ENCODE measurements at regions not wholly inside any gene's neighbourhood (a gene's known extent, or its start where the extent isn't known, plus 50 kb on each side); places are given as distances from the start of the nearest gene placed in this dataset.

DNA sequence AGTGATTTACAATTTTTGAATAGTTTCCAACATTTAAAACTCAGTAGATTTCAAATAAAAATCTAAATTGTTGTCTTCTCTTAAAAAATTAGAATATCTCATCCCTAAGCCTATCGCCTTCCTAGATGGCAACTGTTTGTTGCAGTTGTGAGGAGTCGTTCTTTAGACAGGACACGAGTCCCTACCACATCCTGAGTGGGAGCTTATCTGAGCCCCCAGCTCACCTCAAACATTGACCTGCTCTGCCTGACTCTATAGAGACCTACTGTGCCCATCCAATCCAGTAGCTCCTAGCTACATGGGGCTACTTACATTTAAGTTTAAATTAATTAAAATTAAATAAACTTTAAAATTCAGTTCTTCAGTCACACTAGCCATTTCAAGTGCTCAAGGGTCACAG is 434.7 kb downstream of the FOXO1 start:
- Histone ChIP-seq H3K4me3 (no peak overlapping the region), H3K4me1 (peaks cover 0 to 6% (median 5%) of the 10 kb centered on the region in 4 donors), H3K27ac (peak overlapping the region in 2 of 5 donors; percentile 5 to 45), H3K36me3 (no peaks in the 10 kb centered on the region), H3K9me3 (no peaks in the 10 kb centered on the region), H3K27me3 (no peaks in the 10 kb centered on the region)
- TF ChIP-seq EP300 (IDR thresholded peaks at IDR 0.05): no peak
- no peak for TF ChIP-seq CTCF (IDR thresholded peaks at IDR 0.05)
- no peak for TF ChIP-seq POLR2A (IDR thresholded peaks at IDR 0.05)
- WGBS, 5 donors: 75 to 87% (median 77%) methylated on average over 3 of the region's 3 CpGs
- DNase-seq: no peak
- intact Hi-C loops (cut with DNase I; ENCODE audit: low total_unique reads): no loop called here

DNA sequence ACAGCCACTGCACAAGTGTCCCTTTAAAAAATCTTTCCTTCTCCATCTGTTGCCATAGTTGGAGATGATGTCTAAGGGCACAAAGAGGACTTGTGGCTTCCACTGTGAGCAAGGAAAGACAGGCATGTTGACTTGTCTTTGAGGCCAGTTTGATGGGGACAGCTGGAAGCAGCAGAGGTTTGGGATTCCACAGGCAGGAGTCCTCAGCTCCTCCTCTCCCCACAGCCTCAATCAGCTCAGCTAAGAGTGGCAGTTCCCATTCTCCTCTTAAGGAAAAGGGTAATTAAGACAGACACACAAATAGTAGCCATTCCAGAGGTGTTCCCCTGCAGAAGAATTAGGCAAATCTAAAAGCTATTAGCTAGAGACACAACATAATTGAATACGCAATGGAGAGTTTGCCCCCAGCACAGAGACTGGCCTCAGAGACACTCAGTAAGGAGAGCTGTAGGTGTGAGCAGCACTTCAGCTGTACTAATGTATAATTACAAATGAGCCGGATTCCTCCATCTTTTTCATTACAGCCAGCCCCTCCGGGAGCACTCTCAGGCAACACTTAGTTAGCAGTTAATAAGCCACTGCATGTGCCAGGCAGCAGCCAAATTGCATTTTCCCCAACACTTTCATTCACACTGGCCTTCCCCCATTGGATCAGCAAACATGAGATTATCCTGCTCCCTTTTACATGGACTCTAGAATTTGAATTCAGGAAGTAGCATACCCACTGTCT is 434.0 kb downstream of the FOXO1 start:
- TF ChIP-seq POLR2AphosphoS5 (IDR thresholded peaks at IDR 0.05) (no peak), CTCF (IDR thresholded peaks at IDR 0.05) (no peak), POLR2A (IDR thresholded peaks at IDR 0.05) (no peak), EP300 (IDR thresholded peaks at IDR 0.05) (no peak)
- intact Hi-C loops (cut with DNase I; ENCODE audit: low total_unique reads): no loop called here
- Histone ChIP-seq H3K36me3 (no peaks in the 10 kb centered on the region), H3K9me3 (no peaks in the 10 kb centered on the region), H3K4me1 (peaks cover 0 to 6% (median 5%) of the 10 kb centered on the region in 4 donors), H3K27me3 (no peaks in the 10 kb centered on the region), H3K27ac (peak overlapping the region in 1 of 5 donors; percentile 84), H3K4me3 (no peak overlapping the region)
- no peak for DNase-seq
- 86 to 97% (median 89%) methylated on average over 3 of the region's 3 CpGs for WGBS, 5 donors

DNA sequence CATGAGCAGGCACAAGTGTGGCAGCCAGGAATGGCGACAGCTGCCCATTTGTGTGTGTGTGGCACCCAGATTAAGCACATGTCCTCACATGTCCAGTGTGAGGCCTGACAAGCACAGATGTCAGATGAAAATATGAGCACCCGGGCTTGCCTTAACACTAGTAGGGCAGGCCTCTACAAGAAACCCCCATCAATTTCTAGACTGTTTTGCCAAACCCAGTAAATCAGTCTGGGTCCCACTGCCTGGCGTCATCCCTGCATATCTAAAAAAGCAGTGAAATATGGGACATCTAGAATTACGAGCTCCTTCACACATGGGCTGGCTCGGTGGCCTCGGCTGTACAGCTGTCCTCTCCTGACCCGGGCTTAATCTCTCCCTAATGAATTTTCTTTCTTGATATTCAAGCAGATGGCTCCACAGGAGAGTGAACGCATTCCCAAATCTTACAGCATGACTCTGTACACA is 432.7 kb downstream of the FOXO1 start:
- H3K36me3 ChIP-seq: no peaks in the 10 kb centered on the region
- no peak overlapping the region for H3K4me3 ChIP-seq
- DNase-seq: no peak
- H3K27ac ChIP-seq: peak overlapping the region in 1 of 5 donors; percentile 84
- TF ChIP-seq POLR2AphosphoS5 (IDR thresholded peaks at IDR 0.05): no peak
- no peak for TF ChIP-seq EP300 (IDR thresholded peaks at IDR 0.05)
- no peak for TF ChIP-seq POLR2A (IDR thresholded peaks at IDR 0.05)
- no peak for TF ChIP-seq CTCF (IDR thresholded peaks at IDR 0.05)
- H3K27me3 ChIP-seq: no peaks in the 10 kb centered on the region
- peaks cover 0 to 7% (median 0%) of the 10 kb centered on the region in 4 donors for H3K9me3 ChIP-seq
- WGBS, 5 donors: 74 to 89% (median 85%) methylated on average over 8 of the region's 8 CpGs
- intact Hi-C loops (cut with DNase I; ENCODE audit: low total_unique reads): no loop called here
- peaks cover 0 to 6% (median 5%) of the 10 kb centered on the region in 4 donors for H3K4me1 ChIP-seq

DNA sequence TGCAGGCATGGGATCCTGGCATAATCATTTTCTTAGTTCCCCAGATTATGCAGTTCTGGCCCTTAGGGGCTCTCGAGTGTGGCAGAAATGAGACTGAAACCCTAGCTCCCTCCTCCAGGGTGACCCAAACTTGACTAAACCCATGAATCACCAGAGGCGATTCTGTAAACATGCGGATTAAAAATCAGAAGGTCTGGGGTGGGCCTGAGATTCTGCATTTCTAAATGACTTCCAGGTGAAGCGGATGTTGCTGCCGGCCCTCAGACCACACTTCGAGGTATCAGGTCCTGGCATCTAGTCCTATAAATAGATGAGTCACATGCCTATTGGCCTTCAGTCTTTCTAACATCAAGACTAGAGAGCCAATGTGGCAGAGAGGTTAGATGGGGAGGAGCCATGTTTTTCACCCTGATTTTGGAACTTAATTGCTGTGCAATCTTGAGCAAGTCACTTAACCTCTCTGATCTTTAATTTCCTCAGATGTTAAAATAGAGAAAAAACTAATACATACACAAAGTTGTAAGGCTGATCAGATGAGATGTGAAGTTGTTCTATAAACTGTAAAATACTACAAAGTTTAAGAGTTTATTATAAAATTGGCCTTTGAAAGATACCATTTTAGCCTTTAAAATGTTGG is 431.2 kb downstream of the FOXO1 start:
- no peaks in the 10 kb centered on the region for H3K27me3 ChIP-seq
- peak overlapping the region in 4 of 5 donors; percentile 51 to 84 (median 68) for H3K27ac ChIP-seq
- WGBS, 5 donors: 74 to 85% (median 81%) methylated on average over 6 of the region's 6 CpGs
- no peaks in the 10 kb centered on the region for H3K36me3 ChIP-seq
- peaks cover 0 to 6% (median 5%) of the 10 kb centered on the region in 4 donors for H3K4me1 ChIP-seq
- intact Hi-C loops (cut with DNase I; ENCODE audit: low total_unique reads): no loop called here
- no peak for DNase-seq
- peaks cover 0 to 7% (median 0%) of the 10 kb centered on the region in 4 donors for H3K9me3 ChIP-seq
- no peak overlapping the region for H3K4me3 ChIP-seq
- no peak for TF ChIP-seq EP300 (IDR thresholded peaks at IDR 0.05)
- TF ChIP-seq CTCF (IDR thresholded peaks at IDR 0.05): no peak
- no peak for TF ChIP-seq POLR2A (IDR thresholded peaks at IDR 0.05)
